Loucy (cell line): ENCODE measurements at regions not wholly inside any gene's neighbourhood (a gene's known extent, or its start where the extent isn't known, plus 50 kb on each side); places are given as distances from the start of the nearest gene placed in this dataset.

Source experiments
- H2AFZ ChIP-seq: fragments of 200-600 bp; sonication (generic); 2 replicates; pipeline ENCODE4 v1.6.0; 2016; ENCODE audit warnings: antibody characterized with exemption, mild to moderate bottlenecking, low read length, moderate library complexity
- H3F3A ChIP-seq: fragments of 200-600 bp; 2 replicates; pipeline ENCODE4 v1.6.0; 2016; ENCODE audit warnings: antibody characterized with exemption, low read depth, mild to moderate bottlenecking
- H3K27me3 ChIP-seq: fragments of 200-600 bp; sonication (generic); 2 replicates; pipeline ENCODE4 v1.6.1; 2014; ENCODE audit warnings: low read length, mild to moderate bottlenecking; ENCODE audit not compliant: insufficient read depth, poor library complexity, severe bottlenecking
- H3K36me3 ChIP-seq: fragments of 200-600 bp; sonication (generic); 2 replicates; pipeline ENCODE4 v1.6.1; 2016; ENCODE audit warnings: low read length; ENCODE audit not compliant: insufficient read depth
- H3K4me1 ChIP-seq: fragments of 200-600 bp; sonication (generic); 2 replicates; pipeline ENCODE4 v1.5.1; 2014; ENCODE audit warnings: low read length, mild to moderate bottlenecking; ENCODE audit not compliant: insufficient read depth, poor library complexity, severe bottlenecking
- H3K4me2 ChIP-seq: fragments of 200-600 bp; sonication (generic); 2 replicates; pipeline ENCODE4 v1.6.0; 2014; ENCODE audit warnings: antibody characterized with exemption, low read length, low read depth, mild to moderate bottlenecking; ENCODE audit not compliant: poor library complexity, severe bottlenecking
- H3K4me3 ChIP-seq: fragments of 200-600 bp; sonication (generic); 2 replicates; pipeline ENCODE4 v1.5.1; 2014; ENCODE audit warnings: low read length, mild to moderate bottlenecking, mixed read lengths; ENCODE audit not compliant: poor library complexity, severe bottlenecking
- H3K79me2 ChIP-seq: fragments of 200-600 bp; sonication (generic); 2 replicates; pipeline ENCODE4 v1.6.1; 2014; ENCODE audit warnings: low read length; ENCODE audit not compliant: insufficient read depth
- H3K9ac ChIP-seq: fragments of 200-600 bp; sonication (generic); 2 replicates; pipeline ENCODE4 v1.6.0; 2014; ENCODE audit warnings: mild to moderate bottlenecking, low read depth, low read length, moderate library complexity; ENCODE audit not compliant: poor library complexity, severe bottlenecking
- H3K9me2 ChIP-seq: fragments of 200-600 bp; sonication (generic); replicated peaks from 2 replicates; pipeline ENCODE4 v1.6.1; 2016; ENCODE audit warnings: low read depth, low read length, mixed read lengths
- H3K9me3 ChIP-seq: fragments of 200-600 bp; sonication (generic); 2 replicates; pipeline ENCODE4 v1.6.1; 2014; ENCODE audit warnings: mild to moderate bottlenecking, antibody characterized with exemption, low read length, low read depth; ENCODE audit not compliant: insufficient read depth
- H4K20me1 ChIP-seq: fragments of 200-600 bp; sonication (generic); 2 replicates; pipeline ENCODE4 v1.6.0; 2014; ENCODE audit warnings: antibody characterized with exemption, low read length, mild to moderate bottlenecking; ENCODE audit not compliant: insufficient read depth, poor library complexity, severe bottlenecking
- CTCF ChIP-seq: fragments of 200-600 bp; sonication (generic); conservative IDR thresholded peaks from 2 replicates; pipeline ENCODE4 v1.5.1; 2014; ENCODE audit warnings: mild to moderate bottlenecking, antibody characterized with exemption, low read length
- EZH2phosphoT487 ChIP-seq: fragments of 200-600 bp; IDR thresholded peaks from 2 replicates; pipeline ENCODE4 v1.6.1; 2018; ENCODE audit warnings: antibody characterized with exemption, mild to moderate bottlenecking, moderate library complexity, borderline replicate concordance

DNA sequence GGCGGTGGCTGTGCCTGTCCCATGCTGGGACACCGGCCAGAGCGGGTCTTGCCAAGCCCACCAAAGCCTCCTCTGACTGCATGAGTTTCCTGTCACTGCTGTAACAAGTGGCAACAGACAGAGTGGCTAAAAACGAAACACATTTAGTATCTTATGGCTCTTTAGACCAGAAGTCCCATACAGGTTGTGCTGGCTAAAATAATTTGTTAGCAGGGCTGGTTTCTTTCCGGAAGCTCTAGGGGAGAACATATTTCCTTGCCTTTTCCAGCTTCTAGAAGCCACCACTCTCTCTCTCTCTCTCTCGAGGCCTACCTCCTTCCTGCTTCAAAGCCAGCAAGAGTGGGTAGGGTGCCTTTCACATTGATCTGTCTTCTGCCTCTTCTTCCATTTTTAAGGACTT, 171.6 kb upstream of the PLPP4 start:
- Histone ChIP-seq H3K27me3 (no peaks in the 10 kb centered on the region), H3K4me1 (no peaks in the 10 kb centered on the region), H3K9me2 (no peaks in the 10 kb centered on the region), H3K4me3 (no peak overlapping the region), H3K9me3 (no peaks in the 10 kb centered on the region), H4K20me1 (no peaks in the 10 kb centered on the region), H3K4me2 (no peak overlapping the region), H3K36me3 (no peaks in the 10 kb centered on the region), H3K9ac (no peak overlapping the region), H2AFZ (no peak overlapping the region), H3F3A (no peaks in the 10 kb centered on the region), H3K79me2 (no peaks in the 10 kb centered on the region)
- no peak for TF ChIP-seq CTCF
- TF ChIP-seq EZH2phosphoT487, result no peak

- Histone ChIP-seq H3K27me3 (no peaks in the 10 kb centered on the region), H3K9me2 (no peaks in the 10 kb centered on the region), H2AFZ (no peak overlapping the region), H3K4me3 (no peak overlapping the region), H3K4me2 (no peak overlapping the region), H3K9ac (no peak overlapping the region), H3K4me1 (no peaks in the 10 kb centered on the region), H3F3A (no peaks in the 10 kb centered on the region), H3K36me3 (no peaks in the 10 kb centered on the region), H3K9me3 (no peaks in the 10 kb centered on the region), H4K20me1 (no peaks in the 10 kb centered on the region), H3K79me2 (no peaks in the 10 kb centered on the region)
- no peak for TF ChIP-seq EZH2phosphoT487
- TF ChIP-seq CTCF, result no peak
Observed at GRCh38 chr10:120286280-120286679, 170.7 kb upstream of the PLPP4 start.

DNA sequence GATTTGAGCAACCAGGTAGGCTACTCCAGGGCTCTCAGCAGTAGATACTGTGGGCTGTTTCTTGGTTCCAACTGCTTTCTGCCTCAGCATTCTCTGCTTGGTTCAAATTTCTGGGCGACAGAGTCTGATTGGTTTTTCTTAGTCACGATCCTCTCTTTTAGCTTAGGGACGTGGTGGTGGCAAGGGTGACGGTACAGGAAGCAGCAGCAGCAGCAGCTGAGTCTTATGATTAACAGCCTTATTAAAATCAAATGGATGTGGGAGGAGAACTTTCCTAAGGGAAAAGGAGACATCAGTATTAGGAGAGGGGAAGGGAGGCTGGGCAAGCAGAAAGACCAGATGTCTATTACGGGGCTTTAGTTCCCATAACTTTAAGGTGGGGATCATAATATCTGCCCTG, 156.5 kb upstream of the PLPP4 start:
- no peaks in the 10 kb centered on the region for H3F3A ChIP-seq
- H2AFZ ChIP-seq, result no peak overlapping the region
- no peaks in the 10 kb centered on the region for H4K20me1 ChIP-seq
- no peak overlapping the region for H3K9ac ChIP-seq
- no peaks in the 10 kb centered on the region for H3K4me1 ChIP-seq
- H3K36me3 ChIP-seq, result no peaks in the 10 kb centered on the region
- H3K9me2 ChIP-seq, result no peaks in the 10 kb centered on the region
- no peaks in the 10 kb centered on the region for H3K27me3 ChIP-seq
- TF ChIP-seq CTCF (no peak), EZH2phosphoT487 (no peak)
- H3K4me2 ChIP-seq, result no peak overlapping the region
- H3K4me3 ChIP-seq, result no peak overlapping the region
- H3K79me2 ChIP-seq, result no peaks in the 10 kb centered on the region
- H3K9me3 ChIP-seq, result no peaks in the 10 kb centered on the region
